ENCODE measurements at regions not wholly inside any gene's neighbourhood (a gene's known extent, or its start where the extent isn't known, plus 50 kb on each side); places are given as distances from the start of the nearest gene placed in this dataset.

DNA sequence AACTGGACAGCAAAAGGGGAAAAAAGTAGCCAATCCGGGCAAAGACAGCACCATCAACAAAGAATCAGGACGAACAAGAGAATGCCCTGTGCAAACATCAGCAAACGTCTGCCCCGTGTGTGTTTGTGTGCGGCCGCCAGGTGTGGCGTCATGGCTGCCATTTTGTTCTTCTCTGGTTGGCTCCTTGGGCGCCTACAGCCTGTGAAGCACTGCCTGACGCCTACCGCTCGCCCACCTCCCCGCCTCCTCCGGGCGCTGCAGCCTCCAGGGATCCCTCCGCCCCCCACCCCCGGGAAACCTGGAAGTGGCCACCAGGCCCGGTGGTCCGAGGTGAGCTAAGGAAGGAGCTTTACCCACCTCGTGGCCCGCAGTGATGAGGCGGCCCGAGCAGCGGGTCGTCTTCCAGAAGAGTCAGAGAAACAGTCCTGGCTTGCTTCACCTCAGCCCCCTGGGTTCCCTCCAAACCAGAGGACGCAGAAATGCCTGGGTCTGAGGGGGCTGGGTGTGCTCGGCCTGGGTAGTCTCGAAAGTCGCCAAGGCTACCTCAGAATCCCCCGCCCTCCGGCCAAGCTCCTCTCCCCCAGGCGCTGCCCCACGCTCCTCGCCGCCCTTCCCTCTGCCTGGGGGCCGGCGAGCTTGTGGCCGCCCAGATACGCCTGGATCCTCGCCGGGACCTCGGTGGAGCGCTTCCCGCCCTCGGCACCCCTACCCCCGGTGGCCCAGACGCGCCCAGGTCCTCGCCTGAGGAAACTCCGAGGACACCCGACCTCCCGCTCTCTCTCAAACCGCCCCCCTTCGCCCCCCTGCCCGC lies 61.8 kb upstream of the IL6 start:
- POLR2A ChIA-PET = no interaction called here
- no peak for DNase-seq
- H3K36me3 ChIP-seq (ENCODE audit: control insufficient read depth in 4 of 4, insufficient read depth in 4 of 4, low read length in 3 of 4) = no peaks in the 10 kb centered on the region
- CTCF ChIA-PET = no interaction called here
- H3K4me1 ChIP-seq (ENCODE audit: control extremely low read depth in 1 of 4, control insufficient read depth in 4 of 4, insufficient read depth in 4 of 4, low read length in 3 of 4) = peaks cover 0 to 8% (median 0%) of the 10 kb centered on the region in 4 experiments
- H3K27me3 ChIP-seq (replicated peaks in 2 of 5; ENCODE audit: control insufficient read depth in 4 of 5, insufficient read depth in 5 of 5, low read length in 4 of 5) = peaks cover 0 to 13% (median 2%) of the 10 kb centered on the region in 5 experiments
- H3K27ac ChIP-seq (ENCODE audit: insufficient read depth in 1 of 2, low read depth in 1 of 2, low read length in 2 of 2, poor library complexity in 1 of 2, severe bottlenecking in 2 of 2) = no peak overlapping the region
- no peak overlapping the region for H3K4me3 ChIP-seq (ENCODE audit: control insufficient read depth in 1 of 7, extremely low read depth in 1 of 7, insufficient read depth in 4 of 7, low read depth in 2 of 7, low read length in 6 of 7)
- no peaks in the 10 kb centered on the region for H3K9me3 ChIP-seq (ENCODE audit: control extremely low read depth in 1 of 5, control insufficient read depth in 4 of 5, insufficient read depth in 2 of 5, low read depth in 1 of 5, low read length in 4 of 5)
- 96% methylated on average over 49 of the region's 54 CpGs for WGBS (ENCODE audit: insufficient coverage)

DNA sequence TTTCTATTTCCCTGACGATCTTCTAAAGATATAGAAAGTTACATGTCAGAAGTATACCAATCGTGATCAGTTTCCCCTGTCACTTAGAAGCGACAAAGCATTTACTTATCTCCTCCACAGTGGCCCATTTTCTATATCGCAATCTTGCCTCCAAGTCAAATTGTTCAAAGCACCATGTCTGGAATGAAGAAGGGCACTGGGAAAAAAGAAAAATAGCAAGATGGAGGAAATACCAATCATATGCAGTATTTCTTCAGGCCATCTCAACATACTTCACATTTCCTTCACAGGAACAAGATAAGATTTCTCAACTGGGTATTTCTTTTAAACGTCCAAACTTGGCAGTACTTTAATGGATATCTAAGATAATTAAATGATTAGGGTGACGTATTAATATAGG lies 63.3 kb upstream of the IL6 start:
- WGBS (ENCODE audit: insufficient coverage) = 94% methylated on average over 3 of the region's 6 CpGs
- peaks cover 0 to 1% (median 0%) of the 10 kb centered on the region in 5 experiments for H3K9me3 ChIP-seq (ENCODE audit: control extremely low read depth in 1 of 5, control insufficient read depth in 4 of 5, insufficient read depth in 2 of 5, low read depth in 1 of 5, low read length in 4 of 5)
- peaks cover 0 to 13% (median 2%) of the 10 kb centered on the region in 5 experiments for H3K27me3 ChIP-seq (replicated peaks in 2 of 5; ENCODE audit: control insufficient read depth in 4 of 5, insufficient read depth in 5 of 5, low read length in 4 of 5)
- peaks cover 0 to 8% (median 0%) of the 10 kb centered on the region in 4 experiments for H3K4me1 ChIP-seq (ENCODE audit: control extremely low read depth in 1 of 4, control insufficient read depth in 4 of 4, insufficient read depth in 4 of 4, low read length in 3 of 4)
- no peaks in the 10 kb centered on the region for H3K36me3 ChIP-seq (ENCODE audit: control insufficient read depth in 4 of 4, insufficient read depth in 4 of 4, low read length in 3 of 4)
- no peak overlapping the region for H3K27ac ChIP-seq (ENCODE audit: insufficient read depth in 1 of 2, low read depth in 1 of 2, low read length in 2 of 2, poor library complexity in 1 of 2, severe bottlenecking in 2 of 2)
- no peak overlapping the region for H3K4me3 ChIP-seq (ENCODE audit: control insufficient read depth in 1 of 7, extremely low read depth in 1 of 7, insufficient read depth in 4 of 7, low read depth in 2 of 7, low read length in 6 of 7)
- no peak for DNase-seq
- ChIA-PET POLR2A (no interaction called here), CTCF (no interaction called here)

DNA sequence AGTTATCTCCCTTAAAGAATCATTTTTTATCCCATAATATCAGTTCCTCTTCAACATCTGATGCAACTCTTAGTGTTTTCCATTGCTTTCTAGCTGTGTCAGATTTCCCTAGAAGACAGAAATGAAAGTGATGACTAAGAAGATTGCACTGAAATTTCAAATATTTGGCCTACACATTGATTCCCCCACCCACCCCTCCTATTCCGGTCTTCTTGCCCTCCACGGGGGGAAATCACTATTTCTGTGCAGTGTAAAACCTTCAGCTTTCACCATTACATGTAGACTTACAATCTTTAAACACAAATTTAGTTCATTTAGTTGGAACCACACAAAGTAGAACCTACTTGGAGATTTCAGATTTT lies 63.7 kb upstream of the IL6 start:
- Histone ChIP-seq H3K4me3 (ENCODE audit: control insufficient read depth in 1 of 7, extremely low read depth in 1 of 7, insufficient read depth in 4 of 7, low read depth in 2 of 7, low read length in 6 of 7) (no peak overlapping the region), H3K9me3 (ENCODE audit: control extremely low read depth in 1 of 5, control insufficient read depth in 4 of 5, insufficient read depth in 2 of 5, low read depth in 1 of 5, low read length in 4 of 5) (peaks cover 0 to 3% (median 0%) of the 10 kb centered on the region in 5 experiments), H3K4me1 (ENCODE audit: control extremely low read depth in 1 of 4, control insufficient read depth in 4 of 4, insufficient read depth in 4 of 4, low read length in 3 of 4) (peaks cover 0 to 8% (median 0%) of the 10 kb centered on the region in 4 experiments), H3K36me3 (ENCODE audit: control insufficient read depth in 4 of 4, insufficient read depth in 4 of 4, low read length in 3 of 4) (no peaks in the 10 kb centered on the region), H3K27me3 (replicated peaks in 2 of 5; ENCODE audit: control insufficient read depth in 4 of 5, insufficient read depth in 5 of 5, low read length in 4 of 5) (peaks cover 0 to 13% (median 2%) of the 10 kb centered on the region in 5 experiments), H3K27ac (ENCODE audit: insufficient read depth in 1 of 2, low read depth in 1 of 2, low read length in 2 of 2, poor library complexity in 1 of 2, severe bottlenecking in 2 of 2) (no peak overlapping the region)
- 100% methylated on average over 2 of the region's 2 CpGs for WGBS (ENCODE audit: insufficient coverage)
- ChIA-PET CTCF (interaction anchor here (0.7 to 1.6 kb wide), 3 partner anchors 10 to 12 kb away, joined by 3 to 4 read pairs (median 3); no protein-coding TSS in a partner anchor), POLR2A (no interaction called here)
- no peak for DNase-seq

DNA sequence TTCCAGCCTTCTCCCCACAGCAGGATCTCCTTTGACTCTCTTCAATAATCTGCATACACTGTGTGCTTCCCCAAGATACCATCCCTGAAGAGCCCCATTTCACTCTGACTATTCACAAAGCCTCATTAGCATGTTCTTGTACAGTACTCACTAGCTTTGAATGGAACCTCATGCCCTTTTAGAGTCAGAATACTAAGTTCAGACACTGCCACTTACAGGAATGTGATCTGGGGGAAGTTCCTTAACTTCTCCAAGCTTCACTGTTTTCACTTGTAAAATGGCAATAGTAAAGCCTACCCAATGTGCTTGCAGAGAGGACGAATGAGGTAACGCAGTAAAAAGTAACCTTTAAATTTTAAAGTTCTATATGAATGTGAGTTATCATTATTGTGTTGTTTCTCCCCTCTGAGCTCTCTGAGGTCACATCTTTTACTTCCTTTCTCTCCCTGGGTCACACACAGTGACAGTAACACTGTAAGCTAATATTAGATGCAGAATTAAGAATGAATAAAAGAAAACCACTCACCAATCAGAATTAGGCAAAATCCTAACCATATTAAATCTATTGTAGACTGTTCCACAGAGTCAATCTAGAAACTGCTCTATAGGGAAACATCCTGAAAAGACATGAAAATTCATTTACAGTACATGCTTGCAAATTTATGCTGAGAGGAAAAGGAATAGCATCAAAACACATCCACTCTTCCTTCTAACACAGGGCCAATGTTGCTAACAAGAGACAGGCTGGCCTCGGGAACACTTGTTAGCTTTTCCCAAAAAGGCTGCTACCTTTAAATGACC lies 64.2 kb upstream of the IL6 start:
- no peak for DNase-seq
- peaks cover 0 to 8% (median 0%) of the 10 kb centered on the region in 4 experiments for H3K4me1 ChIP-seq (ENCODE audit: control extremely low read depth in 1 of 4, control insufficient read depth in 4 of 4, insufficient read depth in 4 of 4, low read length in 3 of 4)
- no peak overlapping the region for H3K4me3 ChIP-seq (ENCODE audit: control insufficient read depth in 1 of 7, extremely low read depth in 1 of 7, insufficient read depth in 4 of 7, low read depth in 2 of 7, low read length in 6 of 7)
- no peaks in the 10 kb centered on the region for H3K36me3 ChIP-seq (ENCODE audit: control insufficient read depth in 4 of 4, insufficient read depth in 4 of 4, low read length in 3 of 4)
- ChIA-PET POLR2A (interaction anchor here (0.6 kb wide), 1 partner anchor 1173 kb away, joined by 5 read pairs; no protein-coding TSS in a partner anchor), CTCF (interaction anchor here (0.7 to 1.6 kb wide), 3 partner anchors 10 to 13 kb away, joined by 3 to 4 read pairs (median 3); no protein-coding TSS in a partner anchor)
- no peak overlapping the region for H3K27ac ChIP-seq (ENCODE audit: insufficient read depth in 1 of 2, low read depth in 1 of 2, low read length in 2 of 2, poor library complexity in 1 of 2, severe bottlenecking in 2 of 2)
- H3K27me3 ChIP-seq (replicated peaks in 2 of 5; ENCODE audit: control insufficient read depth in 4 of 5, insufficient read depth in 5 of 5, low read length in 4 of 5) = peaks cover 0 to 13% (median 2%) of the 10 kb centered on the region in 5 experiments
- peaks cover 0 to 3% (median 0%) of the 10 kb centered on the region in 5 experiments for H3K9me3 ChIP-seq (ENCODE audit: control extremely low read depth in 1 of 5, control insufficient read depth in 4 of 5, insufficient read depth in 2 of 5, low read depth in 1 of 5, low read length in 4 of 5)
- no CpG with 5 or more reads among the region's 3 CpGs for WGBS (ENCODE audit: insufficient coverage)

DNA sequence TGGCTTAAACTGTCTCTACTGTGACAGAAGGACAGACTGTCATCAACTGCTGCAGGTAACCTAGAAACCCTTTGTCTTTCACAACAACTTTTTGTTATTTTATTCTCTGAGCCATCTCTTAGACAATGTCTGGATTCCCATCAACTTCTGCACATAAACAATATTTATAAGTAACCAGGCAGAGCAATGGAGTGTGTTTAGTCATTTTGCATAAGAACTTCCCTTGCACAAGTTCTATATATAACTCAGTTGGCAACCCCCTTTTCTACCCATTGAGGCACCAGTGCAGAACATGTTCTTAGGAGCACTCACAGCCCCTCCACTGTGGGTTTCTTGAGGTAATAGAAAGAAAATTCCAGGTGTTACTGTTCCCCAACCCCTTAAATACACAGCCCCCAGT lies 65.0 kb upstream of the IL6 start:
- peaks cover 0 to 13% (median 2%) of the 10 kb centered on the region in 5 experiments for H3K27me3 ChIP-seq (replicated peaks in 2 of 5; ENCODE audit: control insufficient read depth in 4 of 5, insufficient read depth in 5 of 5, low read length in 4 of 5)
- ChIA-PET CTCF (interaction anchor here (1.6 kb wide), 1 partner anchor 14 kb away, joined by 4 read pairs; no protein-coding TSS in a partner anchor), POLR2A (interaction anchor here (0.6 kb wide), 1 partner anchor 16 kb away, joined by 5 read pairs; no protein-coding TSS in a partner anchor)
- no peaks in the 10 kb centered on the region for H3K36me3 ChIP-seq (ENCODE audit: control insufficient read depth in 4 of 4, insufficient read depth in 4 of 4, low read length in 3 of 4)
- no peak overlapping the region for H3K4me3 ChIP-seq (ENCODE audit: control insufficient read depth in 1 of 7, extremely low read depth in 1 of 7, insufficient read depth in 4 of 7, low read depth in 2 of 7, low read length in 6 of 7)
- peak in 1 of 3 donors; percentile 30 for DNase-seq
- no peak overlapping the region for H3K27ac ChIP-seq (ENCODE audit: insufficient read depth in 1 of 2, low read depth in 1 of 2, low read length in 2 of 2, poor library complexity in 1 of 2, severe bottlenecking in 2 of 2)
- H3K9me3 ChIP-seq (ENCODE audit: control extremely low read depth in 1 of 5, control insufficient read depth in 4 of 5, insufficient read depth in 2 of 5, low read depth in 1 of 5, low read length in 4 of 5) = peaks cover 0 to 3% (median 0%) of the 10 kb centered on the region in 5 experiments
- H3K4me1 ChIP-seq (ENCODE audit: control extremely low read depth in 1 of 4, control insufficient read depth in 4 of 4, insufficient read depth in 4 of 4, low read length in 3 of 4) = peaks cover 0 to 8% (median 0%) of the 10 kb centered on the region in 4 experiments

DNA sequence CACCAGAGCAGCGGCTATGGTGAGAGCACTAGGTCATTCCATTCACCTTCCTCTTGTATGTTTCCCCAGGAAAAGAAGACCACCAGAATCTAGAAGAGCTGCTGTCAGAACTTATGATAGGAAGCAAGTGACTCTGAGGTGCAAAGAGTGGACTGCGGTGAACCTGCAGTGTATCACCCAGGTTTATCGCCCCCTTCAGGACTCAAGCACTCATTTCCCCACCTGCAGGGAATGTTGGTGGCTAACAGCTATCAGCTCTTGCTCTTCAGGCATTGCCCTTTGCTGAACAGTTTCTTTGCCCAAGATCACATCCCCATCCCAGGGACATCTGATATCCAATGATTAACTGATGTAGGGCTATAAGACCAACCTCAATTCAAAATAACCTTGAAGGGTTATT lies 66.3 kb upstream of the IL6 start:
- peaks cover 0 to 3% (median 0%) of the 10 kb centered on the region in 5 experiments for H3K9me3 ChIP-seq (ENCODE audit: control extremely low read depth in 1 of 5, control insufficient read depth in 4 of 5, insufficient read depth in 2 of 5, low read depth in 1 of 5, low read length in 4 of 5)
- peaks cover 0 to 8% (median 0%) of the 10 kb centered on the region in 4 experiments for H3K4me1 ChIP-seq (ENCODE audit: control extremely low read depth in 1 of 4, control insufficient read depth in 4 of 4, insufficient read depth in 4 of 4, low read length in 3 of 4)
- no peaks in the 10 kb centered on the region for H3K36me3 ChIP-seq (ENCODE audit: control insufficient read depth in 4 of 4, insufficient read depth in 4 of 4, low read length in 3 of 4)
- H3K27me3 ChIP-seq (replicated peaks in 2 of 5; ENCODE audit: control insufficient read depth in 4 of 5, insufficient read depth in 5 of 5, low read length in 4 of 5) = peaks cover 0 to 13% (median 2%) of the 10 kb centered on the region in 5 experiments
- no peak overlapping the region for H3K4me3 ChIP-seq (ENCODE audit: control insufficient read depth in 1 of 7, extremely low read depth in 1 of 7, insufficient read depth in 4 of 7, low read depth in 2 of 7, low read length in 6 of 7)
- ChIA-PET CTCF (interaction anchor here (1.0 to 1.2 kb wide), 3 partner anchors 9 to 100 kb away, joined by 3 to 5 read pairs (median 3); no protein-coding TSS in a partner anchor), POLR2A (no interaction called here)
- 82% methylated on average over 3 of the region's 3 CpGs for WGBS (ENCODE audit: insufficient coverage)
- peak in 2 of 3 donors; percentile 9 to 25 for DNase-seq
- H3K27ac ChIP-seq (ENCODE audit: insufficient read depth in 1 of 2, low read depth in 1 of 2, low read length in 2 of 2, poor library complexity in 1 of 2, severe bottlenecking in 2 of 2) = no peak overlapping the region
